OCI-LY1 (cell line): ENCODE measurements at regions not wholly inside any gene's neighbourhood (a gene's known extent, or its start where the extent isn't known, plus 50 kb on each side); places are given as distances from the start of the nearest gene placed in this dataset.

ENCODE experiments used
- EZH2 ChIP-seq: fragments of 200-600 bp; sonication (generic), shearing (Covaris generic); IDR thresholded peaks from 2 replicates; pipeline ENCODE4 v1.8.0; 2017; ENCODE audit warnings: borderline replicate concordance, mixed run types, mild to moderate bottlenecking, antibody characterized with exemption, low read length, moderate library complexity, mixed read lengths
- TF ChIP-seq, protein P1 (sequence below): fragments of 200-600 bp; sonication (generic), shearing (Covaris generic); IDR thresholded peaks from 2 replicates; pipeline ENCODE4 v1.5.1; 2017; ENCODE audit warnings: mild to moderate bottlenecking, antibody characterized with exemption, low read length, moderate library complexity, mixed read lengths

DNA sequence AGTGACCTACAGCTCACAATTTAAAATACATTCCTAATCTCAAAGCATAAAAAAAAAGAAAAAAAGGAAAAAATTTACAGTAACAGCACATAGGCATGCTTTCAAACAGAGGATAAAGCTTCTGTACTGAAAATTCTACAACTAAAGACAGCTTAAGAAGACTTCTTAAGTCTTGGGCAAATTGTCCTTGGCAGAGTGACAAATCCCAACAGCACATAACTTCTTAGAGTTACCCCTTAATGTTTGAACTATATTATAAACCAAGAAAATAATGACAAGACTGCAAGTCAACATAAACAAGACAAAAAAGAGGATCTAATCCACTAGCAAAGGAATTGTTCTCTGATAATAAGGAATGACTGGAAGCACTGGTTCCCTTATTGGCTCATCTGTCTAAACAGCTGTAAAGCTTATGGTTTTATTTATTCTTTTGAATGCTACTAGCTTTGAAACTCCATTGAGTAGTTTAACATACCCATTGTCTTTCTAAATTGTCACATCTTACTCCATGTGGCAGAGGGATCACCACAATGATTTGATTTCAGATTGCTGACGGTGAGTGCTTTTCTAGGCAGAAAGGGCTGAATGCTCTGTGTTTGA, 1576.8 kb upstream of the GOT2 start:
- TF ChIP-seq, protein P1, sequence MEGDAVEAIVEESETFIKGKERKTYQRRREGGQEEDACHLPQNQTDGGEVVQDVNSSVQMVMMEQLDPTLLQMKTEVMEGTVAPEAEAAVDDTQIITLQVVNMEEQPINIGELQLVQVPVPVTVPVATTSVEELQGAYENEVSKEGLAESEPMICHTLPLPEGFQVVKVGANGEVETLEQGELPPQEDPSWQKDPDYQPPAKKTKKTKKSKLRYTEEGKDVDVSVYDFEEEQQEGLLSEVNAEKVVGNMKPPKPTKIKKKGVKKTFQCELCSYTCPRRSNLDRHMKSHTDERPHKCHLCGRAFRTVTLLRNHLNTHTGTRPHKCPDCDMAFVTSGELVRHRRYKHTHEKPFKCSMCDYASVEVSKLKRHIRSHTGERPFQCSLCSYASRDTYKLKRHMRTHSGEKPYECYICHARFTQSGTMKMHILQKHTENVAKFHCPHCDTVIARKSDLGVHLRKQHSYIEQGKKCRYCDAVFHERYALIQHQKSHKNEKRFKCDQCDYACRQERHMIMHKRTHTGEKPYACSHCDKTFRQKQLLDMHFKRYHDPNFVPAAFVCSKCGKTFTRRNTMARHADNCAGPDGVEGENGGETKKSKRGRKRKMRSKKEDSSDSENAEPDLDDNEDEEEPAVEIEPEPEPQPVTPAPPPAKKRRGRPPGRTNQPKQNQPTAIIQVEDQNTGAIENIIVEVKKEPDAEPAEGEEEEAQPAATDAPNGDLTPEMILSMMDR: no peak
- no peak for TF ChIP-seq EZH2
